GM12891 (cell line): ENCODE measurements at regions not wholly inside any gene's neighbourhood (a gene's known extent, or its start where the extent isn't known, plus 50 kb on each side); places are given as distances from the start of the nearest gene placed in this dataset.

Experiments
- POLR2A ChIP-seq: IDR thresholded peaks from 2 replicates; pipeline ENCODE4 v1.6.1; 2011; ENCODE audit warnings: low read depth, low read length, control low read depth
- POLR2AphosphoS5 ChIP-seq: IDR thresholded peaks from 2 replicates; pipeline ENCODE4 v1.6.1; 2011; ENCODE audit warnings: low read depth, low read length, control low read depth
- SPI1 ChIP-seq: IDR thresholded peaks from 2 replicates; pipeline ENCODE4 v1.6.1; 2011; ENCODE audit warnings: low read depth, low read length, control low read depth
- TAF1 ChIP-seq: IDR thresholded peaks from 2 replicates; pipeline ENCODE4 v1.6.1; 2011; ENCODE audit warnings: low read depth, low read length, control low read depth

GRCh38 chr20:43294031-43294430 is 104.3 kb upstream of the PTPRT start:
- TF ChIP-seq POLR2AphosphoS5 (no peak), POLR2A (no peak), SPI1 (no peak), TAF1 (no peak)
